ENCODE measurements at regions not wholly inside any gene's neighbourhood (a gene's known extent, or its start where the extent isn't known, plus 50 kb on each side); places are given as distances from the start of the nearest gene placed in this dataset.

DNA sequence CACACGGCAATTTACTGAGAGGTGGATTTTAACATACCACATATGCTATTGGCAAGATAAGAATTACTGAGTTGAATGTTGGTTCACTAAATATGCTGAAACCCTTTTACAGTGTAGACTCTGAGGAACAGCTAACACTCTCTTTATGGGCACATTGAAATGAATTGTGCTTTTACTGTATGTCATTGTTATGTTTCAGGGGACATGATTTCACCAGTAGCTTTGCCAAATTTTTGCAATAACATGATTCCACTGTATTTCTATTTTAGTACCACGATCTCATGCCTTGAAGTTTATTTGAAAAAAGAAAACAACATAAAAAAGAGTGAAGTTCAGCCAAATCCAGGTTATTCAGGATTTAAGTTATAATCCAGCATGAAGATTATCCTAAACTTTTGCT lies 188.5 kb downstream of the HLX start:
- TF ChIP-seq, protein P1, sequence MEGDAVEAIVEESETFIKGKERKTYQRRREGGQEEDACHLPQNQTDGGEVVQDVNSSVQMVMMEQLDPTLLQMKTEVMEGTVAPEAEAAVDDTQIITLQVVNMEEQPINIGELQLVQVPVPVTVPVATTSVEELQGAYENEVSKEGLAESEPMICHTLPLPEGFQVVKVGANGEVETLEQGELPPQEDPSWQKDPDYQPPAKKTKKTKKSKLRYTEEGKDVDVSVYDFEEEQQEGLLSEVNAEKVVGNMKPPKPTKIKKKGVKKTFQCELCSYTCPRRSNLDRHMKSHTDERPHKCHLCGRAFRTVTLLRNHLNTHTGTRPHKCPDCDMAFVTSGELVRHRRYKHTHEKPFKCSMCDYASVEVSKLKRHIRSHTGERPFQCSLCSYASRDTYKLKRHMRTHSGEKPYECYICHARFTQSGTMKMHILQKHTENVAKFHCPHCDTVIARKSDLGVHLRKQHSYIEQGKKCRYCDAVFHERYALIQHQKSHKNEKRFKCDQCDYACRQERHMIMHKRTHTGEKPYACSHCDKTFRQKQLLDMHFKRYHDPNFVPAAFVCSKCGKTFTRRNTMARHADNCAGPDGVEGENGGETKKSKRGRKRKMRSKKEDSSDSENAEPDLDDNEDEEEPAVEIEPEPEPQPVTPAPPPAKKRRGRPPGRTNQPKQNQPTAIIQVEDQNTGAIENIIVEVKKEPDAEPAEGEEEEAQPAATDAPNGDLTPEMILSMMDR (IDR thresholded peaks at IDR 0.05; ENCODE audit: low read depth, low read length, missing control alignments): no peak
- H3K4me3 ChIP-seq (ENCODE audit: low read depth, low read length): no peak overlapping the region
- DNase-seq (ENCODE audit: low read depth): no peak

DNA sequence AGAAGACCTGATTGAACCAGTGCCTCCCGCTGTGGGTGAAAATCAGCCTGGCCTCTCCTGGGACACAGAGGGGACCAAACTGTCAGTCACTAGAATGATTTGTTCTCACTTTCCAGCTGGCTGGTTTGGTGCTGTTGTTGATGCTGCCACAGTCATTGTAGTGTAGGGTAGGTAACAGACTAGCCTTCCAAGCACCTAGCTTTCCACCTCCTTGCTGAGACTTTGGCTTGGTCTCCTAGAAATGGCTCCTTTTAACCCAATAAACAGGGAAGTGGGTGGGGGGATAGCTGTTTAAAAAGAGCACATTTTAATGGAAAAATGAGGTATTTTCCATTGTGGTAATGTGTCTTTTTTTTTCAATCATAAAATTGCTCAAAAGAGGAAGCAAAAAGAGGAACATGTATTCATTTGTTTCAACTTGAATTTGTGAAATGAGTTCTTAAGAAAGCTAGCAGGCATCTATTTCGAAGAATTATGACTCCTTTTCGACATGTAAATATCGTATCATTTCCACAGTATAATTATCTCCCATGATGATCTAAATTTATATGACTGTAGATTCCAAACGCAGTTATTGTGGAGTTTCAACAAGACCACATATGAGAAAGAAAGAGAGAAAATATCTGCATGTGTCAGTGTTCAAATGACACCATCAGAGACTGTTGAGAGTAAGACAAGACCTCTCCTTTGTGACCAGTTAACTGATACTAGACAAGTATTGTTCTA lies 190.1 kb downstream of the HLX start:
- TF ChIP-seq, protein P1 (IDR thresholded peaks at IDR 0.05; ENCODE audit: low read depth, low read length, missing control alignments): no peak
- H3K4me3 ChIP-seq (ENCODE audit: low read depth, low read length): no peak overlapping the region
- DNase-seq (ENCODE audit: low read depth): peak; percentile 62

DNA sequence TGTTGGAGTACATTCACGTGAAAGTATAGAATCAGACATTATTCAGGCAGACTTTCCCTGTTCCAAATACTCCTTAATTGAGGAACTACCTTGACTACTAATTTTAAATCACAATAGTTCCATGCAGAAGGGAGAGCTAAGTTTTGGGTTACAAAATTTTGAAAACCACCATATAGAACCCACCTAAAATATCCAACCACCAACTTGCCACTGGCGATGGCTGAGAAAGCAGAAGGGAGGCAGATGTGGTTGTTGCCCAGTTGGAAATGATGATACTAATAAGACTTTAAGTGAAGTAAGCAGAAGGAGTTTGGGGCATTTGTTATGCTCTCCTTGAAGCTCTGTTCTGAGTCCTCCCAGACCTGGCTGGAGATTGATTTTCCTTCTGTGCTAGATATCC lies 190.7 kb downstream of the HLX start:
- H3K4me3 ChIP-seq (ENCODE audit: low read depth, low read length): no peak overlapping the region
- TF ChIP-seq, protein P1 (IDR thresholded peaks at IDR 0.05; ENCODE audit: low read depth, low read length, missing control alignments): no peak
- no peak for DNase-seq (ENCODE audit: low read depth)

DNA sequence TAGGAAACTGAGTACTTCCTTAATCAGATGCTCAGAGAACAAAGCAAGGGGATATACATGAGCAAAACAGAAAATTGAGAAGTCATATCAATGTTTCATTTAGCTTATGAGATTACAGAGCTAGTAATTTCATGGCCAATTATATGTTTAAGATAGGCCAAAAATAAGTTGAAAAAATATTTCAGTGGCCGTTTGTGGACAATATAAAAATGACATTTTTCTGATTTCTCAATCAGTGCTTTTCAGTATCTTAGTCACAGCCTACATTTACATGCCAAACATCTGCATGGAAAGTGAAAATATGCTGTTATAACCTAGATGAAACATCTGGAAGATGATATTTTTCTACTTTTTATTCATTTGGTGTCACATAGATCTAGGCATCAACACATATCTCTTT lies 192.5 kb downstream of the HLX start:
- DNase-seq (ENCODE audit: low read depth): no peak
- TF ChIP-seq, protein P1 (IDR thresholded peaks at IDR 0.05; ENCODE audit: low read depth, low read length, missing control alignments): no peak
- H3K4me3 ChIP-seq (ENCODE audit: low read depth, low read length): no peak overlapping the region

DNA sequence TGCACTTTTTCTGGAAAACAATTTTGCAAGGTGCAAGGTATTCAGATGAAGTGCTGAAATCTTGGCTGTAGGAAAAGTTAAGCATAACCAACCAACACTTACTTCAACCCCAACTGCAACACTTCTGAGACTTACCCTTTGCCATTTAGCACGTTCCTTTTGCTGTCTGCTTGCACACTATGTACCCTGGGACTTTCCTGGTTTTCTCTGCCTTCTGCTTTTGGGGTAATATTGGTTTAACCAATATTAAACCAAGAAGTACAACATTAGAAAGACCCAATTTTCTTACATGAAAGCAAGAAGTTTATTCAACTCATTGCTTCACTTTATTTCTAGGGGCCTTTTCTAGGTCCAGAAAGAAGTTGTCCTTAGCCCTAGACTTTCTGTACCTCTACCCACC lies 193.0 kb downstream of the HLX start:
- no peak overlapping the region for H3K4me3 ChIP-seq (ENCODE audit: low read depth, low read length)
- no peak for DNase-seq (ENCODE audit: low read depth)
- TF ChIP-seq, protein P1 (IDR thresholded peaks at IDR 0.05; ENCODE audit: low read depth, low read length, missing control alignments): no peak

DNA sequence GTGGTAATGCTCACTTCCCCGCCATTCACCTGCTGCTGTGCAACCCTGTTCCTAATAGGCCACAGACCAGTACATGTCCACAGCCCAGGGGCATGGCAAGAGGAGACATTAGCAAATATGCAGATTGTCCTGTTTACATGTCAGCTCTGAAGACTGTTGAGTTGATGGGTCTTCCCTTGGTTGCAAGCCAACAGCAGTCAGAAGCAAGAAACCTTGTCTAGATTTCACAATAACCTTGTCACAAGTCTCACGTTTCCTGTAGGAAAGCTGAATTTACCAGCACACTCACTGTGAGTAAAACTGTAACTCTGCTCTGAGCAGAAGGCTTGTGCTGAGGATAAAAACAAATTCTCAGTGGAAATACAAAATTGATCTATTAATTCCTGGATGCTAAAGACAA lies 195.1 kb downstream of the HLX start:
- no peak for DNase-seq (ENCODE audit: low read depth)
- H3K4me3 ChIP-seq (ENCODE audit: low read depth, low read length): no peak overlapping the region
- TF ChIP-seq, protein P1 (IDR thresholded peaks at IDR 0.05; ENCODE audit: low read depth, low read length, missing control alignments): no peak

DNA sequence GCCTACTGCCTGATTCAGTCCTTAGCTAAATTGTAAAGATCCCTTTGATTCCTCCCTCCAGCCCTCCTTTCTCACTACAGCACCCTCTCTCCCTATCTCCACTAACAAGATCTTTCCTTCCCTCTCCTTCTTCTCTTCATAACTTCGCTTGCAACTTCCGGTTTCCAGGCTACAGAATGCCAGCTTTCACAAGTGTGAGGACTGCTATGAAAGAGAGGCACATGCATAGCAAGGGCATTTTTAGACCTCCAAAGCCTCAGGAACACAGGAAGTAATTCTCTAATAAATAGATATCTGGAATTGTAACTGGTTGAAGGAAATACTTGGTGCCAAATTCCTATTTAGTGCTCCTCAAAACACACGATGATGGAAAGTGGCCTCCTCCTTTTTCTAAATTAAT lies 196.7 kb downstream of the HLX start:
- DNase-seq (ENCODE audit: low read depth): no peak
- H3K4me3 ChIP-seq (ENCODE audit: low read depth, low read length): no peak overlapping the region
- TF ChIP-seq, protein P1 (IDR thresholded peaks at IDR 0.05; ENCODE audit: low read depth, low read length, missing control alignments): no peak
